NCI-H446 (cell line): ENCODE measurements at regions not wholly inside any gene's neighbourhood (a gene's known extent, or its start where the extent isn't known, plus 50 kb on each side); places are given as distances from the start of the nearest gene placed in this dataset.

Source experiments
- DNase-seq, 2 experiments: peaks; one replicate each; lab custom pipeline; 2025; lab: John Stamatoyannopoulos, UW

GRCh38 chr17:77474292-77474988, 333.7 kb downstream of the SEC14L1 start:
- DNase-seq, result peak; percentile 38 to 91

GRCh38 chr17:77475016-77475976, 334.5 kb downstream of the SEC14L1 start:
- DNase-seq, result no peak

GRCh38 chr17:77476006-77476405, 335.2 kb downstream of the SEC14L1 start:
- DNase-seq, result no peak

GRCh38 chr17:77476498-77476897, 335.7 kb downstream of the SEC14L1 start:
- no peak for DNase-seq

GRCh38 chr17:77476931-77477805, 336.4 kb downstream of the SEC14L1 start:
- peak in 1 of 2 experiments; percentile 61 for DNase-seq

GRCh38 chr17:77478281-77478680, 337.5 kb downstream of the SEC14L1 start:
- no peak for DNase-seq

- no peak for DNase-seq
Observed at GRCh38 chr17:77478899-77479298, 338.1 kb downstream of the SEC14L1 start.

- no peak for DNase-seq
Observed at GRCh38 chr17:77479372-77480198, 338.8 kb downstream of the SEC14L1 start.

GRCh38 chr17:77480199-77480508, 339.4 kb downstream of the SEC14L1 start:
- no peak for DNase-seq

- no peak for DNase-seq
Observed at GRCh38 chr17:77480509-77481215, 339.9 kb downstream of the SEC14L1 start.

GRCh38 chr17:77481476-77482374, 341.0 kb downstream of the SEC14L1 start:
- no peak for DNase-seq

- DNase-seq, result no peak
Observed at GRCh38 chr17:77482375-77483127, 341.8 kb downstream of the SEC14L1 start.

GRCh38 chr17:77483128-77483598, 342.4 kb downstream of the SEC14L1 start:
- no peak for DNase-seq

- DNase-seq, result no peak
Observed at GRCh38 chr17:77484111-77484510, 343.3 kb downstream of the SEC14L1 start.

- DNase-seq, result no peak
Observed at GRCh38 chr17:77485089-77485833, 344.5 kb downstream of the SEC14L1 start.

- DNase-seq, result no peak
Observed at GRCh38 chr17:77487211-77487629, 346.5 kb downstream of the SEC14L1 start.

GRCh38 chr17:77487677-77488530, 347.1 kb downstream of the SEC14L1 start:
- DNase-seq, result no peak
